CD4-positive, alpha-beta memory T cell (primary cell): ENCODE measurements at regions not wholly inside any gene's neighbourhood (a gene's known extent, or its start where the extent isn't known, plus 50 kb on each side); places are given as distances from the start of the nearest gene placed in this dataset.

Experiments used
- CTCF ChIA-PET: fragments of 350-600 bp; sonication (Branson Sonifier 250); formaldehyde crosslinking; loops from one replicate; lab custom pipeline; 2021; ENCODE audit warnings: inconsistent platforms; ENCODE audit not compliant: partially characterized antibody; lab: Charles Lee
- POLR2A ChIA-PET: fragments of 350-600 bp; sonication (Branson Sonifier 250); formaldehyde crosslinking; loops from one replicate; lab custom pipeline; 2021; ENCODE audit not compliant: partially characterized antibody; lab: Charles Lee
- DNase-seq, 5 donors: peaks; one replicate each; pipeline versions ENCODE4 v3.0.0 to v3.0.0-alpha.2; 2020 to 2022; ENCODE audit warnings: mixed read lengths in 1 of 5
- H3K27ac ChIP-seq: one replicate; pipeline ENCODE4 v1.7.0; 2013; ENCODE audit warnings: low read depth, low read length
- H3K27me3 ChIP-seq: 2 replicates; pipeline ENCODE4 v1.7.0; 2013; ENCODE audit warnings: mild to moderate bottlenecking, low read length, moderate library complexity; ENCODE audit not compliant: insufficient read depth
- H3K36me3 ChIP-seq: 2 replicates; pipeline ENCODE4 v1.7.0; 2013; ENCODE audit warnings: mild to moderate bottlenecking, low read length, moderate library complexity; ENCODE audit not compliant: insufficient read depth
- H3K4me1 ChIP-seq: 2 replicates; pipeline ENCODE4 v1.7.0; 2013; ENCODE audit warnings: mild to moderate bottlenecking, low read length, moderate library complexity; ENCODE audit not compliant: insufficient read depth
- H3K4me3 ChIP-seq, 2 donors: one replicate each; pipeline ENCODE4 v1.7.0; 2013; ENCODE audit warnings: low read length in 2 of 2, mild to moderate bottlenecking in 1 of 2
- H3K9me3 ChIP-seq, 2 donors: one replicate each; pipeline ENCODE4 v1.7.0; 2013; ENCODE audit warnings: low read length in 2 of 2, control low read depth in 1 of 2; ENCODE audit not compliant: control insufficient read depth in 1 of 2
- H3K27ac Mint-ChIP-seq, 7 donors: one replicate each; pipeline ENCODE4 v1.8.0; 2020 to 2021; ENCODE audit warnings: mixed read lengths in 7 of 7, mild to moderate bottlenecking in 6 of 7, inconsistent platforms in 3 of 7, moderate library complexity in 3 of 7
- H3K27me3 Mint-ChIP-seq, 2 donors: one replicate each; pipeline ENCODE4 v1.8.0; 2020 to 2021; ENCODE audit warnings: mixed read lengths in 2 of 2
- H3K36me3 Mint-ChIP-seq, 2 donors: one replicate each; pipeline ENCODE4 v1.8.0; 2020 to 2021; ENCODE audit warnings: mixed read lengths in 2 of 2, inconsistent platforms in 1 of 2, mild to moderate bottlenecking in 1 of 2
- H3K4me1 Mint-ChIP-seq, 4 donors: one replicate each; pipeline ENCODE4 v1.8.0; 2020 to 2021; ENCODE audit warnings: mixed read lengths in 4 of 4, mild to moderate bottlenecking in 1 of 4
- H3K4me3 Mint-ChIP-seq, 8 donors: one replicate each; pipeline ENCODE4 v1.8.0; 2020 to 2021; ENCODE audit warnings: mixed read lengths in 8 of 8, mild to moderate bottlenecking in 7 of 8, moderate library complexity in 6 of 8, inconsistent platforms in 3 of 8
- H3K9me3 Mint-ChIP-seq, 8 donors: one replicate each; pipeline ENCODE4 v1.8.0; 2020 to 2021; ENCODE audit warnings: mixed read lengths in 8 of 8, mild to moderate bottlenecking in 5 of 8, inconsistent platforms in 3 of 8, moderate library complexity in 1 of 8
- intact Hi-C: fragments of 100-400 bp; cut with micrococcal nuclease; formaldehyde crosslinking; loops from one replicate; pipeline ENCODE4 v1.15.1; 2023

GRCh38 chr10:113259576-113260226 is 293.2 kb upstream of the HABP2 start:
- Mint-ChIP-seq H3K9me3 (peaks cover 0 to 4% (median under 1%) of the 10 kb centered on the region in 8 donors), H3K27ac (no peak overlapping the region), H3K4me3 (no peak overlapping the region), H3K27me3 (peaks cover 12 to 22% of the 10 kb centered on the region in 2 donors), H3K36me3 (no peaks in the 10 kb centered on the region), H3K4me1 (no peaks in the 10 kb centered on the region)
- Histone ChIP-seq H3K27me3 (no peaks in the 10 kb centered on the region), H3K4me3 (no peak overlapping the region), H3K36me3 (no peaks in the 10 kb centered on the region), H3K27ac (no peak overlapping the region), H3K4me1 (no peaks in the 10 kb centered on the region), H3K9me3 (no peaks in the 10 kb centered on the region)
- ChIA-PET POLR2A (no interaction called here), CTCF (no interaction called here)
- no peak for DNase-seq
- intact Hi-C loops, result no loop called here

DNA sequence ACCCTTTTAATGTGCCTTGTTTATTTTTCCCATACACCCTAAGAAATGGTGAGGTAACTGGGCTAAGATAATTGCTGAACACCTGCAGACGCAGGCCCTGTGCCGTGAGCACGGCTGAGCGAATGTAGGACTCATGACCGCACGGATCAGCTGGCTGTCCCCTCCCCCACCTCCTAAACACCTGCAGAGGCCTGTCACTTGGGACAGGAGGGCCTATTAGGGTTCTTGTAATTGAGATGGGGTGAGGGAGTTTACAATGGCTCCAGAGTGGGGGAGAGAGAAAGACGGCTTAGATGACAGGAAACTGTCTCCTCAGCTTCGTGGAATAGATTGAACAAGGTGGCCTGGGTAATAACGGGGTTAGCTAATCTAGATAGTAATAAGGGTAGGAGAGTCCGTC is 291.7 kb upstream of the HABP2 start:
- intact Hi-C loops, result no loop called here
- Mint-ChIP-seq H3K4me3 (no peak overlapping the region), H3K9me3 (peaks cover 0 to 4% (median under 1%) of the 10 kb centered on the region in 8 donors), H3K27me3 (peaks cover 12 to 19% of the 10 kb centered on the region in 2 donors), H3K4me1 (no peaks in the 10 kb centered on the region), H3K27ac (no peak overlapping the region), H3K36me3 (no peaks in the 10 kb centered on the region)
- ChIA-PET POLR2A (no interaction called here), CTCF (no interaction called here)
- Histone ChIP-seq H3K4me3 (no peak overlapping the region), H3K36me3 (no peaks in the 10 kb centered on the region), H3K4me1 (no peaks in the 10 kb centered on the region), H3K27me3 (no peaks in the 10 kb centered on the region), H3K27ac (no peak overlapping the region), H3K9me3 (no peaks in the 10 kb centered on the region)
- DNase-seq, result no peak

GRCh38 chr10:113261611-113262091 is 291.2 kb upstream of the HABP2 start:
- H3K4me1 Mint-ChIP-seq, result no peaks in the 10 kb centered on the region
- H3K27ac ChIP-seq, result no peak overlapping the region
- H3K27me3 ChIP-seq, result no peaks in the 10 kb centered on the region
- H3K36me3 ChIP-seq, result no peaks in the 10 kb centered on the region
- H3K27me3 Mint-ChIP-seq, result peaks cover 12 to 19% of the 10 kb centered on the region in 2 donors
- H3K36me3 Mint-ChIP-seq, result no peaks in the 10 kb centered on the region
- H3K9me3 ChIP-seq, result no peaks in the 10 kb centered on the region
- DNase-seq, result no peak
- ChIA-PET CTCF (no interaction called here), POLR2A (no interaction called here)
- H3K4me3 ChIP-seq, result no peak overlapping the region
- H3K9me3 Mint-ChIP-seq, result peaks cover 0 to 4% (median under 1%) of the 10 kb centered on the region in 8 donors
- no peaks in the 10 kb centered on the region for H3K4me1 ChIP-seq
- intact Hi-C loops, result no loop called here
- H3K4me3 Mint-ChIP-seq, result no peak overlapping the region
- no peak overlapping the region for H3K27ac Mint-ChIP-seq

- Histone ChIP-seq H3K27me3 (no peaks in the 10 kb centered on the region), H3K36me3 (no peaks in the 10 kb centered on the region), H3K9me3 (no peaks in the 10 kb centered on the region), H3K27ac (no peak overlapping the region), H3K4me1 (no peaks in the 10 kb centered on the region), H3K4me3 (no peak overlapping the region)
- no peak overlapping the region for H3K4me3 Mint-ChIP-seq
- peaks cover 9 to 18% of the 10 kb centered on the region in 2 donors for H3K27me3 Mint-ChIP-seq
- H3K4me1 Mint-ChIP-seq, result no peaks in the 10 kb centered on the region
- H3K36me3 Mint-ChIP-seq, result no peaks in the 10 kb centered on the region
- H3K9me3 Mint-ChIP-seq, result peaks cover 0 to 4% (median under 1%) of the 10 kb centered on the region in 8 donors
- ChIA-PET CTCF (no interaction called here), POLR2A (no interaction called here)
- DNase-seq, result no peak
- H3K27ac Mint-ChIP-seq, result no peak overlapping the region
- intact Hi-C loops, result no loop called here
Observed at GRCh38 chr10:113263056-113263455, 289.8 kb upstream of the HABP2 start.

DNA sequence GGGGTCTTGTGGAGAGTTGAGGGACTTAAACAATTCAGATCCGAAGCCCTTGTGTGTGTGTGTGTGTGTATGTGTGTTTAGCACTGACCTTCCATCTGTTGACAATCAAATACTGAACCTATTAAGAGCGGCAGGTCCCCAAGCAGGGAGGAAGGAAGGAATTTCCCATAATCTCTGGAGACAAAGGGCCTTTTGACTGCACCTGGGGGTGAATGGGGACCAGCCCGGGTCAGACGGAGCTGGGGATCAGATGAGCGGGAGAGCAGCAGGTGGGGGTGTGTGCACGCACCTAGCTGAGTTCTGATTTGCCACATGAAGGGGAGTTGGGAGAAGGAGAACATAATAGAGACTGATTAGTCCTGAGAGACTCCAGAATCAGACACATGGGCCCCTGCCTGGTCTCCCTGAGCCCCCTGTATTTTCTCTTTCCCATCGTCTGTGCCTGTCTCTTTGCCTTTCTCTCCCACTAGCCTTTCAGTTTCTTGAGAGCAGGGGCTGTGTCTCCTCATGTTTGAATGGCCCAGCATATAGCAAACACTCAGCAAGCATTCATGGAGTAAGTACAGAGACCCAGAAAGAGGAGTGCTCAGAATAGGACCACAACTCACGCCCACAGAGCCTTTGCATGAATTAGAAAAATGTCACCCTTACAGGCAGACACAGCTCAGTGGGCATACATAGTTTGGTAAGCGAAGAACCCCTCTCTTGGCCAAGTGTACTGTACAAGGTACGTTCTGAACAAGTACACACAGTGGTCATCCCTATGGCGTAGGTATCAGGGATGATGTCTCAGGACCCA is 288.3 kb upstream of the HABP2 start:
- CTCF ChIA-PET, result no interaction called here
- H3K27me3 Mint-ChIP-seq, result peaks cover 9 to 15% of the 10 kb centered on the region in 2 donors
- no peaks in the 10 kb centered on the region for H3K4me1 ChIP-seq
- no peak overlapping the region for H3K4me3 Mint-ChIP-seq
- no peak overlapping the region for H3K4me3 ChIP-seq
- H3K27me3 ChIP-seq, result no peaks in the 10 kb centered on the region
- no peaks in the 10 kb centered on the region for H3K36me3 Mint-ChIP-seq
- POLR2A ChIA-PET, result no interaction called here
- H3K27ac ChIP-seq, result no peak overlapping the region
- peaks cover 0 to 4% (median under 1%) of the 10 kb centered on the region in 8 donors for H3K9me3 Mint-ChIP-seq
- no peaks in the 10 kb centered on the region for H3K4me1 Mint-ChIP-seq
- intact Hi-C loops, result no loop called here
- H3K36me3 ChIP-seq, result no peaks in the 10 kb centered on the region
- no peaks in the 10 kb centered on the region for H3K9me3 ChIP-seq
- DNase-seq, result no peak
- no peak overlapping the region for H3K27ac Mint-ChIP-seq

DNA sequence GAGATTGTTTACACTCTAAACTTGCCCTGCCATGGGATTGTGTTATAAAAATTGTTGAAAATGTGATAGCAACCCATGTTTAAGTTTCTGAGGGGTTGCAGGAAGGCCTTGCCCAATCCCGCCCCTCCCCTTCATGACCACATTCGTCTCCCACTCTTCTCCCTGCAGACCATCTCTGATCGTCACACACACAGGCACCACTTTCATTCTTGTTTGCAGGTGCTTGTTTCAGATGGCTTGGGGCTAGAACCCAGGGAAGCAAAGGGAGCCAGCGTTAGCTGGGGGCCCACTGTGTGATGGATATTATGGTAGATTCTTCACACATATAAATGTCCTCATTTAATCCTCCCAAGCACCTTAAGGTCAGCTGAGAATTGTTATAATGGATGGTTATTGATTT is 286.7 kb upstream of the HABP2 start:
- no peaks in the 10 kb centered on the region for H3K36me3 ChIP-seq
- Mint-ChIP-seq H3K9me3 (peaks cover 0 to 6% (median under 1%) of the 10 kb centered on the region in 8 donors), H3K4me3 (no peak overlapping the region), H3K4me1 (no peaks in the 10 kb centered on the region), H3K36me3 (no peaks in the 10 kb centered on the region), H3K27ac (no peak overlapping the region), H3K27me3 (peaks cover 9 to 12% of the 10 kb centered on the region in 2 donors)
- H3K27me3 ChIP-seq, result no peaks in the 10 kb centered on the region
- no peaks in the 10 kb centered on the region for H3K4me1 ChIP-seq
- intact Hi-C loops, result no loop called here
- H3K9me3 ChIP-seq, result no peaks in the 10 kb centered on the region
- H3K4me3 ChIP-seq, result no peak overlapping the region
- no peak overlapping the region for H3K27ac ChIP-seq
- DNase-seq, result no peak
- POLR2A ChIA-PET, result no interaction called here
- CTCF ChIA-PET, result no interaction called here

DNA sequence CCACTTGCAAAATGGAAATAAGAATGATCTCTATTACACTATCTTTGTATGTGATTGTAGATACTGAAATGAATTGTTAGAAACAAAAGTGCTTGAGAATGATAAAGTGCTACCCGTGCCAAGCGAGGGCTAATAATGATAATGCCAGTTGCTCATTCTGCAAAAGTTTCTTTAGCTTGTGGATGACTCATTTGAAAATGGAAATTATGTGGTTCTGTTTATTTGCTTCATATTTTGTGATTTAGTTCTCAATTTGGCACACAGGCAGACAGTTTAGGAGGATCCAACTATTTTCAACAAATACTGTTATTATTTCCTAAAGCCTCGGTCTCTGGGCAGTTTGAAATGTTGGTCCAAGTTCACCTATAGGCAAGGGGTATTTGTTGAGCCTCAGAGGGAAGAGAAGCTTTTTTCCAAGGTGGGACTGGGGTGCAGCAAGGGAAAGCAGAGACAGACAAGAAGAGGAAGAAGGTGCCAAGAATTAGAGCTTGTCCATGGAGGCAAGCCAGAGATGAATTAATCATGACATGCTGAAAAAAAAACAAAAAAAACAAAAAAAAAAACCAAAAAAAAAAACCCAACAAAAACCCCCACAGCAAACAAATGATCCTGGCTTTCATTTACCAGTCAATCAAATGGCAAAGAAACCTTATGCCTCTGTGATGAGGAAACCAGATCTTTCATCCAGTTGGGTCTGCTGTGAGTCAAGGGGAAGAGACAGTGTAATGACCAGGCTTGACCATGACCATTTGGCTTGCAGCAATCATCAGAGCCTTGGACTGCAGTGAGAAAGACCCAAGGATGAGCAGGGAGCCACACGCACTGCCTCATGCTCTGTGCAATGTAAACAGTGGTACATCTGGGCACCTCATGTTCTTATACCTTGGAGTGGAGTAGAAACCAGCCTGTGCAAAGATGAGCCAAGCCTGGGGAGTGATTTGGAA is 285.0 kb upstream of the HABP2 start:
- H3K27me3 Mint-ChIP-seq, result peaks cover 6 to 7% of the 10 kb centered on the region in 2 donors
- peaks cover 0 to 6% (median 0%) of the 10 kb centered on the region in 8 donors for H3K9me3 Mint-ChIP-seq
- Histone ChIP-seq H3K36me3 (no peaks in the 10 kb centered on the region), H3K4me3 (no peak overlapping the region), H3K9me3 (no peaks in the 10 kb centered on the region), H3K4me1 (no peaks in the 10 kb centered on the region), H3K27ac (no peak overlapping the region), H3K27me3 (no peaks in the 10 kb centered on the region)
- DNase-seq, result no peak
- intact Hi-C loops, result no loop called here
- no peaks in the 10 kb centered on the region for H3K36me3 Mint-ChIP-seq
- H3K27ac Mint-ChIP-seq, result no peak overlapping the region
- ChIA-PET POLR2A (no interaction called here), CTCF (no interaction called here)
- H3K4me1 Mint-ChIP-seq, result peaks cover 0 to 1% (median 0%) of the 10 kb centered on the region in 4 donors
- no peak overlapping the region for H3K4me3 Mint-ChIP-seq
